Fibroblast of lung (primary cell): ENCODE measurements at regions not wholly inside any gene's neighbourhood (a gene's known extent, or its start where the extent isn't known, plus 50 kb on each side); places are given as distances from the start of the nearest gene placed in this dataset.
"Not testable (repeated sequence)": the region's sequence is repeated elsewhere in the genome, so short reads cannot be mapped to it uniquely, and the experiment has no call there.

ENCODE experiments used
- DNase-seq, 2 donors: peaks; one replicate each; pipeline versions ENCODE4 v3.0.0 to v3.0.0-alpha.2; 2010; ENCODE audit warnings: low read depth in 2 of 2
- H2AFZ ChIP-seq: 2 replicates; pipeline ENCODE4 v1.5.1; 2012; ENCODE audit warnings: low read length, control low read depth, inconsistent platforms
- H3K27ac ChIP-seq: 2 replicates; pipeline ENCODE4 v1.5.1; 2011; ENCODE audit warnings: low read length, control low read depth; ENCODE audit not compliant: insufficient read depth
- H3K27me3 ChIP-seq: 2 replicates; pipeline ENCODE4 v1.5.1; 2011; ENCODE audit warnings: mild to moderate bottlenecking, low read length; ENCODE audit not compliant: control insufficient read depth, insufficient read depth
- H3K36me3 ChIP-seq: 2 replicates; pipeline ENCODE4 v1.5.1; 2011; ENCODE audit warnings: low read length; ENCODE audit not compliant: control insufficient read depth, insufficient read depth
- H3K4me1 ChIP-seq: 2 replicates; pipeline ENCODE4 v1.5.1; 2011; ENCODE audit warnings: low read length; ENCODE audit not compliant: control insufficient read depth, insufficient read depth; ENCODE audit errors: extremely low read depth
- H3K4me2 ChIP-seq: 2 replicates; pipeline ENCODE4 v1.5.1; 2011; ENCODE audit warnings: low read length, control low read depth; ENCODE audit not compliant: insufficient read depth; ENCODE audit errors: extremely low read depth
- H3K4me3 ChIP-seq, 4 experiments: fragments of 200-600 bp in 1 of 4; sonication (generic) in 1 of 4; replicated peaks in 1 of 4; 2 replicates each; pipeline ENCODE4 v1.5.1; 2011 to 2016; ENCODE audit warnings: low read length in 4 of 4, low read depth in 3 of 4, mild to moderate bottlenecking in 3 of 4, control low read depth in 2 of 4, inconsistent platforms in 1 of 4, mixed read lengths in 1 of 4; ENCODE audit not compliant: insufficient read depth in 1 of 4; ENCODE audit errors: control extremely low read depth in 1 of 4
- H3K79me2 ChIP-seq: 2 replicates; pipeline ENCODE4 v1.5.1; 2012; ENCODE audit warnings: mild to moderate bottlenecking, low read length, inconsistent platforms; ENCODE audit not compliant: control insufficient read depth, insufficient read depth
- H3K9ac ChIP-seq: 2 replicates; pipeline ENCODE4 v1.5.1; 2011; ENCODE audit warnings: mild to moderate bottlenecking, low read length, control low read depth; ENCODE audit not compliant: insufficient read depth
- H3K9me3 ChIP-seq: 2 replicates; pipeline ENCODE4 v1.5.1; 2012; ENCODE audit warnings: low read depth, low read length; ENCODE audit not compliant: control insufficient read depth, insufficient read depth
- H4K20me1 ChIP-seq: 2 replicates; pipeline ENCODE4 v1.5.1; 2011; ENCODE audit warnings: low read length; ENCODE audit not compliant: control insufficient read depth, insufficient read depth; ENCODE audit errors: extremely low read depth
- CTCF ChIP-seq, 2 donors: IDR thresholded peaks in 1 of 2; conservative IDR thresholded peaks in 1 of 2; 1 replicate in 1 of 2; 2 replicates in 1 of 2; pipeline ENCODE4 v1.5.1; 2011 to 2012; ENCODE audit warnings: low read length in 2 of 2, control low read depth in 1 of 2, inconsistent platforms in 1 of 2, low read depth in 1 of 2, mild to moderate bottlenecking in 1 of 2
- EZH2 ChIP-seq: IDR thresholded peaks from 2 replicates; pipeline ENCODE4 v1.5.1; 2012; ENCODE audit warnings: low read length, control low read depth, mild to moderate bottlenecking; ENCODE audit errors: missing control alignments

GRCh38 chr6:154321-155092 lies 137.8 kb upstream of the DUSP22 start:
- not testable (repeated sequence) for H4K20me1 ChIP-seq, H3K27ac ChIP-seq, H3K79me2 ChIP-seq, H3K9me3 ChIP-seq, H2AFZ ChIP-seq, H3K4me2 ChIP-seq, H3K4me3 ChIP-seq, H3K36me3 ChIP-seq, H3K9ac ChIP-seq, H3K27me3 ChIP-seq, H3K4me1 ChIP-seq
- peak; percentile 35 to 39 for DNase-seq

- H3K4me3 ChIP-seq: no peak overlapping the region
- no peaks in the 10 kb centered on the region for H3K36me3 ChIP-seq
- H3K4me1 ChIP-seq: peaks cover 4% of the 10 kb centered on the region
- no peak for TF ChIP-seq EZH2
- no peak for TF ChIP-seq CTCF (conservative IDR thresholded peaks at IDR 0.05 in 1 of 2, IDR thresholded peaks at IDR 0.05 in 1 of 2; ENCODE audit: low read depth in 1 of 2, low read length in 2 of 2)
- no peak overlapping the region for H3K4me2 ChIP-seq
- no peak overlapping the region for H2AFZ ChIP-seq
- H3K9me3 ChIP-seq: no peaks in the 10 kb centered on the region
- H3K9ac ChIP-seq: no peak overlapping the region
- no peaks in the 10 kb centered on the region for H4K20me1 ChIP-seq
- H3K27me3 ChIP-seq: peaks cover 3% of the 10 kb centered on the region
- no peak overlapping the region for H3K27ac ChIP-seq
- DNase-seq: peak in 1 of 2 donors; percentile 8
- no peaks in the 10 kb centered on the region for H3K79me2 ChIP-seq
These were observed 136.3 kb upstream of the DUSP22 start for GRCh38 chr6:156010-156409.

- H3K4me1 ChIP-seq, H3K9ac ChIP-seq, H2AFZ ChIP-seq, H4K20me1 ChIP-seq, H3K79me2 ChIP-seq, H3K36me3 ChIP-seq, H3K4me3 ChIP-seq, H3K4me2 ChIP-seq, H3K27me3 ChIP-seq, H3K27ac ChIP-seq, H3K9me3 ChIP-seq: not testable (repeated sequence)
- DNase-seq: peak; percentile 17 to 49
These were observed 135.7 kb upstream of the DUSP22 start for GRCh38 chr6:156441-157140.

GRCh38 chr6:157176-157575 lies 135.1 kb upstream of the DUSP22 start:
- not testable (repeated sequence) for H3K27me3 ChIP-seq, H3K9me3 ChIP-seq, H3K27ac ChIP-seq, H3K36me3 ChIP-seq, H3K4me3 ChIP-seq, H3K4me1 ChIP-seq, DNase-seq, H2AFZ ChIP-seq, H3K4me2 ChIP-seq, H3K9ac ChIP-seq, H4K20me1 ChIP-seq, H3K79me2 ChIP-seq
- TF ChIP-seq CTCF (conservative IDR thresholded peaks at IDR 0.05 in 1 of 2, IDR thresholded peaks at IDR 0.05 in 1 of 2; ENCODE audit: low read depth in 1 of 2, low read length in 2 of 2): peak; percentile 16 to 43

- not testable (repeated sequence) for DNase-seq, H3K4me2 ChIP-seq, H3K4me3 ChIP-seq, H3K4me1 ChIP-seq, H4K20me1 ChIP-seq, H3K9ac ChIP-seq, H3K27ac ChIP-seq, H2AFZ ChIP-seq, H3K9me3 ChIP-seq, H3K27me3 ChIP-seq, H3K36me3 ChIP-seq, H3K79me2 ChIP-seq
These were observed 130.6 kb upstream of the DUSP22 start for GRCh38 chr6:161657-162056.
